ENCODE measurements at regions not wholly inside any gene's neighbourhood (a gene's known extent, or its start where the extent isn't known, plus 50 kb on each side); places are given as distances from the start of the nearest gene placed in this dataset.

- Mint-ChIP-seq H3K27ac (no peak overlapping the region), H3K9me3 (no peaks in the 10 kb centered on the region), H3K4me3 (no peak overlapping the region), H3K27me3 (no peaks in the 10 kb centered on the region), H3K4me1 (ENCODE audit: low read depth) (peaks cover 24% of the 10 kb centered on the region), H3K36me3 (ENCODE audit: low read depth) (peaks cover 31% of the 10 kb centered on the region)
- H3K4me3 ChIP-seq (ENCODE audit: low read length), result peak overlapping the region; percentile 65
- TF ChIP-seq CTCF (IDR thresholded peaks at IDR 0.05), result no peak
- peak in 3 of 14 experiments; percentile 22 to 34 (median 27) for DNase-seq
- POLR2A ChIA-PET, result interaction anchor here (1.0 to 4.4 kb wide), 6 partner anchors 9 to 38 kb away, joined by 3 to 50 read pairs (median 20); no protein-coding TSS in a partner anchor
- H3K27ac ChIP-seq (ENCODE audit: low read depth in 1 of 2, low read length in 2 of 2), result peak overlapping the region; percentile 39 to 87
- CTCF ChIA-PET, result interaction anchor here (1.5 kb wide), 1 partner anchor 11 kb away, joined by 3 read pairs; no protein-coding TSS in a partner anchor
- H3K27me3 ChIP-seq (ENCODE audit: control insufficient read depth in 1 of 2, insufficient read depth in 2 of 2, low read length in 2 of 2), result no peaks in the 10 kb centered on the region
- ATAC-seq (ENCODE audit: poor library complexity), result no peak
- H3K36me3 ChIP-seq (ENCODE audit: insufficient read depth, low read length), result peaks cover 19% of the 10 kb centered on the region
- H3K4me1 ChIP-seq (ENCODE audit: insufficient read depth, low read length), result peaks cover 15% of the 10 kb centered on the region
- no peaks in the 10 kb centered on the region for H3K9me3 ChIP-seq (ENCODE audit: control insufficient read depth in 1 of 2, insufficient read depth in 1 of 2, low read length in 2 of 2)
- intact Hi-C loops (cut with DNase I, micrococcal nuclease), result loop anchor here in 1 of 2 experiments (5.0 to 10.0 kb wide), 3 partner anchors 85 to 310 kb away; no protein-coding TSS in a partner anchor
Observed at GRCh38 chr1:239717097-239717917, 330.9 kb downstream of the CHRM3 start.

DNA sequence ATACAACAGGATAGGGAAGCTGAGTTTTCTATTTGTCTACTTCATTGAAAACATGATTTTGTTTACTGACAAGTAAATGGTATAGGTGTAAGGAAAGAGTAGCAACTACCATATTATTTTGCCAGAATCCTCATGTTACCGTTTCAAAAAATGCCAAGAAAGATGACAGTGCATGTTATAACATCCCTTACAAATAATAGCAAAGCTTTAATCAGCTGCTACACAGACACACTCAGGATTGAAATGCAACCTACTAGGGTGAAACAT lies 331.5 kb downstream of the CHRM3 start:
- Mint-ChIP-seq H3K27ac (no peak overlapping the region), H3K4me3 (no peak overlapping the region), H3K9me3 (no peaks in the 10 kb centered on the region), H3K27me3 (no peaks in the 10 kb centered on the region), H3K36me3 (ENCODE audit: low read depth) (peaks cover 31% of the 10 kb centered on the region), H3K4me1 (ENCODE audit: low read depth) (peaks cover 24% of the 10 kb centered on the region)
- POLR2A ChIA-PET, result interaction anchor here (0.6 to 4.4 kb wide), 8 partner anchors 9 to 38 kb away, joined by 3 to 50 read pairs (median 8); no protein-coding TSS in a partner anchor
- Histone ChIP-seq H3K36me3 (ENCODE audit: insufficient read depth, low read length) (peaks cover 14% of the 10 kb centered on the region), H3K27me3 (ENCODE audit: control insufficient read depth in 1 of 2, insufficient read depth in 2 of 2, low read length in 2 of 2) (no peaks in the 10 kb centered on the region), H3K4me1 (ENCODE audit: insufficient read depth, low read length) (peaks cover 15% of the 10 kb centered on the region), H3K27ac (ENCODE audit: low read depth in 1 of 2, low read length in 2 of 2) (peak overlapping the region; percentile 39 to 87), H3K4me3 (ENCODE audit: low read length) (peak overlapping the region; percentile 65), H3K9me3 (ENCODE audit: control insufficient read depth in 1 of 2, insufficient read depth in 1 of 2, low read length in 2 of 2) (no peaks in the 10 kb centered on the region)
- intact Hi-C loops (cut with DNase I, micrococcal nuclease), result loop anchor here in 1 of 2 experiments (5.0 to 10.0 kb wide), 3 partner anchors 84 to 311 kb away; no protein-coding TSS in a partner anchor
- no peak for TF ChIP-seq CTCF (IDR thresholded peaks at IDR 0.05)
- no peak for ATAC-seq (ENCODE audit: poor library complexity)
- CTCF ChIA-PET, result interaction anchor here (1.5 kb wide), 1 partner anchor 11 kb away, joined by 3 read pairs; no protein-coding TSS in a partner anchor
- no peak for DNase-seq

GRCh38 chr1:239718571-239718970 lies 332.2 kb downstream of the CHRM3 start:
- Histone ChIP-seq H3K27me3 (ENCODE audit: control insufficient read depth in 1 of 2, insufficient read depth in 2 of 2, low read length in 2 of 2) (no peaks in the 10 kb centered on the region), H3K4me3 (ENCODE audit: low read length) (peak overlapping the region; percentile 65), H3K4me1 (ENCODE audit: insufficient read depth, low read length) (peaks cover 16% of the 10 kb centered on the region), H3K27ac (ENCODE audit: low read depth in 1 of 2, low read length in 2 of 2) (peak overlapping the region; percentile 75 to 87), H3K36me3 (ENCODE audit: insufficient read depth, low read length) (peaks cover 7% of the 10 kb centered on the region), H3K9me3 (ENCODE audit: control insufficient read depth in 1 of 2, insufficient read depth in 1 of 2, low read length in 2 of 2) (no peaks in the 10 kb centered on the region)
- no peak for ATAC-seq (ENCODE audit: poor library complexity)
- no peaks in the 10 kb centered on the region for H3K27me3 Mint-ChIP-seq
- peaks cover 29% of the 10 kb centered on the region for H3K4me1 Mint-ChIP-seq (ENCODE audit: low read depth)
- H3K4me3 Mint-ChIP-seq, result no peak overlapping the region
- intact Hi-C loops (cut with DNase I, micrococcal nuclease), result loop anchor here in 1 of 2 experiments (5.0 to 10.0 kb wide), 3 partner anchors 84 to 311 kb away; no protein-coding TSS in a partner anchor
- CTCF ChIA-PET, result interaction anchor here (0.9 to 1.5 kb wide), 2 partner anchors 9 to 12 kb away, joined by 3 read pairs; no protein-coding TSS in a partner anchor
- TF ChIP-seq CTCF (IDR thresholded peaks at IDR 0.05), result no peak
- no peak overlapping the region for H3K27ac Mint-ChIP-seq
- H3K36me3 Mint-ChIP-seq (ENCODE audit: low read depth), result peaks cover 31% of the 10 kb centered on the region
- no peaks in the 10 kb centered on the region for H3K9me3 Mint-ChIP-seq
- POLR2A ChIA-PET, result interaction anchor here (0.6 to 4.4 kb wide), 14 partner anchors 8 to 131 kb away, joined by 3 to 50 read pairs (median 4); no protein-coding TSS in a partner anchor
- peak in 1 of 14 experiments; percentile 22 for DNase-seq

Measured in CD4-positive, alpha-beta T cell (primary cell).